HG02885 (cell line): ENCODE measurements at regions not wholly inside any gene's neighbourhood (a gene's known extent, or its start where the extent isn't known, plus 50 kb on each side); places are given as distances from the start of the nearest gene placed in this dataset.
A peak's percentile ranks its signal among the peaks of the same experiment; 100 is the strongest.

Source experiments
- ATAC-seq: cut with Tn5 transposase; IDR thresholded peaks from one replicate; pipeline ENCODE4 v1.9.1; 2021; ENCODE audit warnings: mild to moderate bottlenecking; ENCODE audit not compliant: unreplicated experiment, poor library complexity

- ATAC-seq = no peak
Measured at GRCh38 chr1:244988521-244988920, 124.2 kb upstream of the HNRNPU start.

GRCh38 chr1:244980605-244981004 is 116.3 kb upstream of the HNRNPU start:
- ATAC-seq = no peak

GRCh38 chr1:244974550-244974949 is 110.2 kb upstream of the HNRNPU start:
- no peak for ATAC-seq

- no peak for ATAC-seq
Measured at GRCh38 chr1:244974106-244974505, 109.8 kb upstream of the HNRNPU start.

GRCh38 chr1:244971552-244972216 is 107.3 kb upstream of the HNRNPU start:
- ATAC-seq = no peak

GRCh38 chr1:244970744-244971551 is 106.6 kb upstream of the HNRNPU start:
- ATAC-seq = peak; percentile 77

GRCh38 chr1:244970236-244970743 is 105.9 kb upstream of the HNRNPU start:
- peak; percentile 66 for ATAC-seq

GRCh38 chr1:244969355-244970235 is 105.3 kb upstream of the HNRNPU start:
- ATAC-seq = peak; percentile 24

- ATAC-seq = no peak
Measured at GRCh38 chr1:244968881-244969280, 104.5 kb upstream of the HNRNPU start.

GRCh38 chr1:244968471-244968871 is 104.1 kb upstream of the HNRNPU start:
- no peak for ATAC-seq

- no peak for ATAC-seq
Measured at GRCh38 chr1:244967159-244967558, 102.8 kb upstream of the HNRNPU start.

GRCh38 chr1:244965185-244966030 is 101.1 kb upstream of the HNRNPU start:
- ATAC-seq = no peak

GRCh38 chr1:244964112-244964971 is 100.0 kb upstream of the HNRNPU start:
- no peak for ATAC-seq

- no peak for ATAC-seq
Measured at GRCh38 chr1:244963231-244963826, 99.0 kb upstream of the HNRNPU start.

GRCh38 chr1:244962130-244962529 is 97.8 kb upstream of the HNRNPU start:
- no peak for ATAC-seq

- ATAC-seq = no peak
Measured at GRCh38 chr1:244960904-244961303, 96.6 kb upstream of the HNRNPU start.

GRCh38 chr1:244958593-244958992 is 94.2 kb upstream of the HNRNPU start:
- no peak for ATAC-seq

- no peak for ATAC-seq
Measured at GRCh38 chr1:244957525-244957924, 93.2 kb upstream of the HNRNPU start.
